ENCODE measurements at regions not wholly inside any gene's neighbourhood (a gene's known extent, or its start where the extent isn't known, plus 50 kb on each side); places are given as distances from the start of the nearest gene placed in this dataset.
"Not testable (repeated sequence)": the region's sequence is repeated elsewhere in the genome, so short reads cannot be mapped to it uniquely, and the experiment has no call there.

DNA sequence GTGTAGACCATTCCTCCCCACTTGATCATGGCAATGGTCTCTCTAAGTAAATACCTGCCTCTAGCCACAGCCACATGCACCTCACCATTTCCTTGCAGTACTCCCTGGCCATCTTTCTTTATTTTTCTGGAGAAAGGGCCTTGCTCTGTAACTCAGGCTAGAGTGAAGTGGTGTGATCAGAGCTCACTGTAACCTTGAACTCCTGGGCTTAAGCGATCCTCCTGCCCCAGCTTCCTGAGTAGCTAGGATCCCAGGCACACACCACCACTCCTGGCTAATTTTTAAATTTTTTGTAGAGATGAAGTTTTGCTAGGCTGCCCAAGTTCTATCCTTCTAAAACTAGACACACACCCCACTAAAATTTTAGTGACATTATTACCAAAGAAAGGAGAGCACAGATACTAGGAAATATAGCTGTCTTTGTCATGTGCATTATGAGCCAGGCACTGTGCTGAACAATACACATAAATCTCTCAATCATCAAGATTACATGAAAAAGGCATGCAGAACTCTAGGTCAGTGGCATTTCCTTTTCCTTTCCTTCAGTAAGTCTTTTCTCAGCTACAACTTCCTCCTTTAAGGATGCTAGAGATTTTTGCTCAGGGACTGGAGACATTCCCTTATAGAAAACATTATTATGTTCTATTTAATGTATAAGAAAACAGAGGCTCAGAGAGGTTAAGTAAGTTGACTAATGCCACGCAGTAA, 95.0 kb upstream of the SERBP1 start:
- FAIRE-seq (no peak), DNase-seq (ENCODE audit: extremely low spot score, insufficient read length, low read depth) (no peak)

DNA sequence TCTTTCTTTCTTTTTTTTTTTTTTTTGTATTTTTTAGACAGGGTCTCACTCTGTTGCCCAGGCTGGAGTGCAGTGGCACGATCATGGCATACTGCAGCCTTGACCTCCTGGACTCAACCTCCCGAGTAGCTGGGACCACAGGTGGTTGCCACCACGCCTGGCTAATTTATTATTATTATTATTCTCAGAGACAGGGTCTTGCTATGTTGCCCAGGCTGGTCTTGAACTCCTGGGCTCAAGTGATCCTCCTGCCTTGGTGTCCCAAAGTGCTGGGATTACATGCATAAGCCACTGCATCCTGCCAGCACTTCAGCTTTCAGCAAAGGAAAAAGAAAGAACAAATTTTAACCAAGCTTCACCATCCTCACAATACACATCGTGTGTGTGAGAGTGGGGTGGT, 97.9 kb upstream of the SERBP1 start:
- DNase-seq (ENCODE audit: extremely low spot score, insufficient read length, low read depth) (no peak), FAIRE-seq (no peak)

- no peak for FAIRE-seq
- DNase-seq (ENCODE audit: extremely low spot score, insufficient read length, low read depth) = no peak
Observed at GRCh38 chr1:67530071-67530470, 99.9 kb upstream of the SERBP1 start.

DNA sequence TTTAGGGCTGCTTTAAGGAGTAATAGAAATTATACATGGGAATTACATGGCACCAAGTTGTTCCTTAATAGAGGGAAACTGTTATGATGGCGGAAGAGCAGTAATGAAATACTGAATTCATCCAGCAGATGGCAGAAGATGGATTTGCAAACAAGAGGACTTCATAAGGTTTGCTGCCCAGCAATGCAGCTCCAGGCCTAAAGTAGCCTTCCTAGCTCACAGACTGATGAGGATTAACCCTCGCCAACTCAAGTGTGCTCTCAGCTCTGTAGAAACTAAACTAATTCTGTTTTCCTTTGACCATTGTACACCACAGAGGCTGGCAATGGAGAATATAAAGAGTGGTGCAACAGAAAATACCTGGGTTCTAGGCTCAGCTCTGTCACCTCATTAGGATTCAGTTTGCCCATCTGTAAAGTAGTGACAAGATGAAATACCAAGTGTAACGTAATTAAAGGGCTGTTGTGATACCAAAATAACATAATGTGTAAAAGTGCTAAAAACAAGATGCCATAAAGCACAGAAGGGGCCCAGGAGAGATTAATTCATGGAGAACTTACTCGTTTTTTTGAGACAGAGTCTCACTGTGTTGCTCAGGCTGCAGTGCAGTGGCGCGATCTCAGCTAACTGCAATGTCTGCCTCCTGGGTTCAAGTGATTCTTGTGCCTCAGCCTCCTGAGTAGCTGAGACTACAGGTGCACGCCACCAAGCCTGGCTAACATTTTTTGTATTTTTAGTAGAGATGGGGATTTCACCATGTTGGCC, 102.4 kb upstream of the SERBP1 start:
- FAIRE-seq (peak; percentile 29), DNase-seq (ENCODE audit: extremely low spot score, insufficient read length, low read depth) (peak; percentile 40)

DNA sequence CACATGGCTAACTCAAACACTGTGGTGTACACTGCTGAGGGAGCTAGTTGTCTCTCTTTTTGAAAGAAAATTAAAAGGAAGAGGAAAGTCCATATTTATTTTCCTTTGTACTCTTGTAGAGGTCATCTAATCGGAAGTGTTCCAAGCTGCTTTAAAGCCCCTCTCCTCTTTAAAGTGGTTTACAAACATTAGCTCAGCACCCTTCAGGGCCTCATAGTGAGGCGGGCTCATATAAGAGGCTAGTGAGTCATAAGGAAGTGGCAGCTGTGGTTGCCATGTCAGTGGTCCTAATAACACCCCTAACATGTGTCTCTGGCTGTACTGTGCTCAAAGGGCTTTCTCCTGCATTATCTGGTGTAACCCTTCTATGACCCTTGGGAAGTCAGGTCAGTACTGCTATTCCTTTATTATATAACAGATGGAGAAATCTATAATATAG, 104.4 kb upstream of the SERBP1 start:
- no peak for FAIRE-seq
- DNase-seq (ENCODE audit: extremely low spot score, insufficient read length, low read depth) = no peak

GRCh38 chr1:67535474-67535873, 105.3 kb upstream of the SERBP1 start:
- FAIRE-seq (no peak), DNase-seq (ENCODE audit: extremely low spot score, insufficient read length, low read depth) (peak; percentile 20)

- DNase-seq (ENCODE audit: extremely low spot score, insufficient read length, low read depth) (no peak), FAIRE-seq (no peak)
Observed at GRCh38 chr1:67536957-67537666, 106.9 kb upstream of the SERBP1 start.

DNA sequence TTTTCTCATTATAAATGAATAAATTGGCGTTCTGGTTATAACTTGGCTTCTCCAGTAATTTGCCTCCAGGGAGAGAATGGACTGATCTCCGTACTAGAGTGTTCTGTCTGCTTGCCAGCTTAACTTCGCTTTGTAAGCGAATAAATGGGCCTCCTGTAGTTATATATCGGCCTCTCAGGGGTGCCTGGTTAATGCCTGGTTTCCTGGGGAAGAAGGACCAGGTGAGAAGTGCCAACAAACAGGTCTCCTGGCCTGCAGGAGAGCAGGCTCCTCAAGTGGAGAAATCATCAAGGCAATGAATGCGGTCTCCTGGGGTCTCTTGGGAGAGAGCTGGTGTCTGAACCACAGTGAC, 107.4 kb upstream of the SERBP1 start:
- FAIRE-seq (no peak), DNase-seq (ENCODE audit: extremely low spot score, insufficient read length, low read depth) (no peak)

DNA sequence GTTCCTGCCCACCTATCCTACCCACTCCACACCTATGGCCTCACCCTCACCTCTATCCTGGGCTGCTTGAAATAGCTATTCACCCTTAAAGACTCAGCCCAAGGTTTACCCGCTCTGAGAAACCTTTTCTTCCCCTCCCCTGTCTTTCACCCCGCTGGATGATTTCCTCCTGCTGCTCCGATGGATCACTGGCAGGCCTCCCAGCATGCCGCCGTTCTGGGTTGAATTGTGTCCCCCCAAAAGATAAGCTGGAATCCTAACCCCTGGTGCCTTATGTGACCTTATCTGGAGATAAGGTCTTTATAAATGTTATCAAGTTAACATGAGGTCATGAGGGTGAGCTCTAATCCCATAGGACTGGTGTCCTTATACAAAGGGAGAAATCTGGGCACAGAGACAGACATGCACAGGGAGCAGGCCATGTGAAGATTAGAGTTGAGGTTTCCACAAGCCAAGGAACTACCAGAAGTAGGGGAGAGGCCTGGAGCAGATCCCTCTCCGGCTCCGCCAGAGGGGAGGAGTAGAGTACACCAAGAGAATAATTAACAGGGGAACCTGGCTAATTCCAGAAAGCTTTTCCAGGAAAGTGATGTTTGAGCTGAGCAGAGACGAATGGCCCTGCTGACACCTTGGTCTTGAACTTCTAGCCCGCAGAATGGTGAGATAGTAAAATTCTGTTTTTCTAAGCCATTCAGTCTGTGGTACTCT, 110.0 kb upstream of the SERBP1 start:
- no peak for DNase-seq (ENCODE audit: extremely low spot score, insufficient read length, low read depth)
- FAIRE-seq = no peak

DNA sequence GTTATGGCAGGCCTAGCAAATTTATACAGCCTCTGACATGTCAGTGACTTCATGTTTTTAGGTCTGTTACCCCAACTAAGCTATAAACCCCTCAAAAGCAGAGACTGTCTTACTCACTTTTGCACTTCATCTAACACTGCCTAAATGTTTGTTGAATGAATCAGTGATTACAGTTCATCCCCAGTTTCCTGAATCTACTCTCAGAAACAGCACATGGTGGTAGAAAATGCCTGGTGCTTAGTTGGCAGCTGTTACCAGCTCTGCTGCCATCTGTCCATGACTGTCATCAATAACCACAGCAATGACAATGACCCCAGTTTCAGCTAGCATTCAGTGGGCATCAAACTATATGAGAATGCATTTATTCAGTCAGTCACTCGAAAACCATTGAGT, 110.5 kb upstream of the SERBP1 start:
- no peak for FAIRE-seq
- DNase-seq (ENCODE audit: extremely low spot score, insufficient read length, low read depth) = no peak

- DNase-seq (ENCODE audit: extremely low spot score, insufficient read length, low read depth) (no peak), FAIRE-seq (no peak)
Observed at GRCh38 chr1:67542747-67543146, 112.5 kb upstream of the SERBP1 start.

DNA sequence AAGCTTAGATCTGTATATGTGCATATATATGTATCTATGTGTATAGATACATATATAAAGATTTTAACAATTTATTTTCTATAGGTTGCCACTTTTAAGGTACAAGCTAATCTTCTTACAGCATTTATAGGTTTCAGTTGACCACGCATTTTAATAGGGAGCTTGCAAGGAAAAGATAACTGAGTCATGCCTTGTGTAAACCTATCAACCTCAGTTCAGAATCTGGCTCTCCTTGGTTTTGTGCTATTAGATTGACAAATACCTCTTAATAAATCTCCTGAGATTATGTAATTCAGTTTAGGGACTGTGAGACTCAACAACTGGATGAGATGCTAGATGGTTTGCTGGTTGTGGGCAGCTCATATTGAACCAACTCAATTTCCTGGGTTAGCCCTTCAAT, 114.7 kb upstream of the SERBP1 start:
- DNase-seq (ENCODE audit: extremely low spot score, insufficient read length, low read depth) (no peak), FAIRE-seq (no peak)

- no peak for FAIRE-seq
- DNase-seq (ENCODE audit: extremely low spot score, insufficient read length, low read depth) = no peak
Observed at GRCh38 chr1:67545364-67545763, 115.2 kb upstream of the SERBP1 start.

GRCh38 chr1:67551375-67551774, 121.2 kb upstream of the SERBP1 start:
- DNase-seq (ENCODE audit: extremely low spot score, insufficient read length, low read depth) = no peak
- no peak for FAIRE-seq

DNA sequence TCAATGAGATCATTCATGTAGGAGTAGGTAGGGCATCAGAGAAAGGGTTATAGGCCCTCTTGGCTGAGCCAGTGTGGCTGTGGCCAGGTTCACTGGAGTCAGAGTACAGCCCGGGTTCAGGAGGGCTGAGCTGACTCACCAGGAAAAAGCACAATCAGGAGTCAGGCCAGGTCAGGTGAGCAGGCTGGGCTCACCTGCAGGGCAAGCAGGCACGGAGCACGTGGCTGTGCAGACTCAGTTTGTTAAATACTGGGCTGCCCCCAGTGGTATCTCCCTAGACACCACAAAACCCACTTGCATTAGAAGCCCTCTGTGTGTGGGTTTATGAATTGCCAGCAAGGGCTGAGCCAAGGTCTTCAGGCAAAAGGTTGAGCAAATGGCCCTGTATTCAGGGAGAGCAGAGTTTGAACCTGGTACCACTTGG, 122.1 kb upstream of the SERBP1 start:
- no peak for DNase-seq (ENCODE audit: extremely low spot score, insufficient read length, low read depth)

GRCh38 chr1:67554204-67554603, 124.0 kb upstream of the SERBP1 start:
- not testable (repeated sequence) for DNase-seq (ENCODE audit: extremely low spot score, insufficient read length, low read depth); FAIRE-seq

More for the DNA sequence above, 122.1 kb upstream of the SERBP1 start:
- no peak for FAIRE-seq

DNA sequence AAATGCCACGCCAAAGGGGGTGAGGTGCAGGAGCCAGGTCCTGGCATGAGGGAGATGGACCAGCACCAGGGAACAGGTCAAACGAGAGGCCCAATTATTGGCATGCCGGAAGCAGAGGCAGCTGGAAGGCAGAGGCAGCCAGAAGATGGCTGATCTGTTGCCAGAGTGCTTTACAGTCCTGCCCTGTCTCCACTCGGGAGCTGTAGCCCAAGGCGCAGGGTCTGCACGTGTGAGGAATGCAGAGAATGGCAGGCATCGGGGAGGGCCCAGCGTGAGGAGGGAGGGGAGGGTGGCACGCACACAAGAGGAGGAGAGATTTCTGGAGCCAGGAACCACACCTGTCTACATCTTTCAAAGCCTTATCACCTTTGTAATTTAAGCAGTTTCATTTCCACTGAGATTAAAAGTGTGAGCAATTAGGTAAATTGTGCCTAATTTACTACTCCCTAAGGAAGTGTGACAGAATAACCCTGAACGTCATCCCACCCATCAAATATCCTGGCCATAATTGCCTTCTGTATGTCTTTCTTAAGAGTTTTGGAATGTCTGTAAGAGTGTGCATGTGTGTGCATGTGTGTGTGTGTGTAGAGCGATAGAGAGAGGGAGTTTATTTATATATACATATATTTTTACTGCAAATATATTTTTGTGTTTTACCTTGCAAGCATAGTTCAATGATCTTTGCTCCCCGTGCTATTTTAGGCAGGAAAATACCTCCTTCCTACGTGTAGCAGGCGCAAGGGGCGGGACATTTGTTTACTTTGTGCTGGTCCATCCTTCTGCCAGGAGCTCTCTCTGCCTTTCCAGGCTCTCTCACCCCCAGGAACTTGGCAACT, 125.5 kb upstream of the SERBP1 start:
- DNase-seq (ENCODE audit: extremely low spot score, insufficient read length, low read depth) (no peak), FAIRE-seq (no peak)

DNA sequence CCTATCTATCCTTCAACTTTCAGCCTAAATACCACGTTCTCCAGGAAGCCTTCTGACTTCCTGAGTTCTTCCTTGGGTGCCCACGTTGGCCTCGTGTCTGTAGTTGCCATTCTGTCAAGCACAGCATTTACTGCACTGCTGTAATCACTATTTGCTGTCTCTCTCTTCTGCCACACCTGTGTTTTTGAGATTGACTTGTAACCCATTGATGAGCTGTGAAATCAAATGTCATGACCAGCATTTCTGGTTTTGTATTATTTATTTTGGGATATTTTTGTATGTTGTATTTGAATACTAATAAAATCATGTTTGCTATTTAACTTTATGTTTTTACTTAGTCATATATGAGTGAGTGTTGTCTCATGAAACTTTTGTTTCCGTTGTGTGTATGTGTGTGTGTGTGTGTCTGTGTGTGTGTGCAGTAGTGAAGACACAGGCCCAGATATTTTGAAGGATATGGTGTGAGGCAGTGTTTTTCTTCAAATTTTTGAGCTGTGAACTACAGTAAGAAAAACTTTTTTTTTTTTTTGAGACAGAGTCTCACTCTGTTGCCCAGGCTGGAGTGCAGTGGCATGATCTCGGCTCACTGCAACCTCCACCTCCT, 126.2 kb upstream of the SERBP1 start:
- DNase-seq (ENCODE audit: extremely low spot score, insufficient read length, low read depth) = no peak
- FAIRE-seq = no peak

Data from GM18507 (cell line).